GM12891 (cell line): ENCODE measurements at regions not wholly inside any gene's neighbourhood (a gene's known extent, or its start where the extent isn't known, plus 50 kb on each side); places are given as distances from the start of the nearest gene placed in this dataset.

Experiments
- PAX5 ChIP-seq: IDR thresholded peaks from 2 replicates; pipeline ENCODE4 v1.6.1; 2011; ENCODE audit warnings: low read length, moderate library complexity, mild to moderate bottlenecking; ENCODE audit not compliant: insufficient read depth, severe bottlenecking
- POLR2A ChIP-seq: IDR thresholded peaks from 2 replicates; pipeline ENCODE4 v1.6.1; 2011; ENCODE audit warnings: low read depth, low read length, control low read depth
- POLR2AphosphoS5 ChIP-seq: IDR thresholded peaks from 2 replicates; pipeline ENCODE4 v1.6.1; 2011; ENCODE audit warnings: low read depth, low read length, control low read depth
- SPI1 ChIP-seq: IDR thresholded peaks from 2 replicates; pipeline ENCODE4 v1.6.1; 2011; ENCODE audit warnings: low read depth, low read length, control low read depth
- TAF1 ChIP-seq: IDR thresholded peaks from 2 replicates; pipeline ENCODE4 v1.6.1; 2011; ENCODE audit warnings: low read depth, low read length, control low read depth

DNA sequence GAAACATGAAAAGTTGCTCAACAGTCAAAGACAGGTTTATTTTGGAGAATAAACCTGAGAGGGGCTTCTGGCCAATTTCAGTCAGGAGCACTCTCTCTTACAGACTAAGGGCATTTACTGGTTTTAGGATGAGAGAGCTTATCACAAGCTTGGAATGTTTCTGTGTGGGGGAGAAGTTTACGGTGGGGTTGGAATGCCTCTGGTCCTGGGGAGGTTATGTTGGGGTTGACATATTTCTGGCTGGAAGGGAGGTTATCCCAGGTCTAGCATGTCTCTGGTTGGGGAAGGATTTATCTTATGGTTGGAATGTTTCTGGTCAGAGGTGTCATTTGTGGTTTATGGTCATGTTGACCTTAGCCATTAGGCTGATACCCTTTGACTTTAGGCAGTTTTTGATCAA is 1867.3 kb downstream of the EFNA5 start:
- no peak for TF ChIP-seq POLR2A
- TF ChIP-seq POLR2AphosphoS5, result no peak
- no peak for TF ChIP-seq TAF1
- no peak for TF ChIP-seq PAX5
- TF ChIP-seq SPI1, result no peak
